Neural progenitor cell (in vitro differentiated cells): ENCODE measurements at regions not wholly inside any gene's neighbourhood (a gene's known extent, or its start where the extent isn't known, plus 50 kb on each side); places are given as distances from the start of the nearest gene placed in this dataset.

Experiments
- CTCF ChIP-seq: fragments of 200-600 bp; sonication (generic); IDR thresholded peaks from 2 replicates; pipeline ENCODE4 v1.5.1; 2017; ENCODE audit warnings: antibody characterized with exemption, mild to moderate bottlenecking
- EZH2 ChIP-seq: fragments of 200-600 bp; sonication (generic); IDR thresholded peaks from 2 replicates; pipeline ENCODE4 v1.6.1; 2017; ENCODE audit warnings: antibody characterized with exemption, mild to moderate bottlenecking, moderate library complexity
- EZH2phosphoT487 ChIP-seq: fragments of 200-600 bp; sonication (generic); IDR thresholded peaks from 2 replicates; pipeline ENCODE4 v1.6.1; 2017; ENCODE audit warnings: antibody characterized with exemption

DNA sequence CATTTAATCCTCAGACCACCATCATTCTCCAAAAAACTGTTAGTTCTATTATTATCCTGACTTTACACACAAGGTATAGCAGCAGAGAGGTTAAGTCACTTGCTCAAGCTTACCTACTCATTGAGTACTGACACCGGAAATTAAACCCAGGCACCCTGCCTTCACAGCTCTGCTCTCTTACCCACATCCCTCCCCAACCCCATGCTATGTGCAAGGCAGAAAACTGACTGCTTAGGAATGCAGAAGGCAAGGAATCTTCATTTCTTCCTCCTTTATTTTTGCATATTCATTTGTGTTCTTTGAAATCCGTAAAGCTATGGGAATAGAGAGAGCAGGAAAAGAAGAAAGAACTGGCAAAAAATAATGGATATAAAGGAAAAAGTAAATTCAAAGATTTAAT is 261.8 kb downstream of the PAPSS1 start:
- TF ChIP-seq CTCF: no peak
- TF ChIP-seq EZH2: no peak
- TF ChIP-seq EZH2phosphoT487: no peak
